ENCODE measurements at regions not wholly inside any gene's neighbourhood (a gene's known extent, or its start where the extent isn't known, plus 50 kb on each side); places are given as distances from the start of the nearest gene placed in this dataset.

DNA sequence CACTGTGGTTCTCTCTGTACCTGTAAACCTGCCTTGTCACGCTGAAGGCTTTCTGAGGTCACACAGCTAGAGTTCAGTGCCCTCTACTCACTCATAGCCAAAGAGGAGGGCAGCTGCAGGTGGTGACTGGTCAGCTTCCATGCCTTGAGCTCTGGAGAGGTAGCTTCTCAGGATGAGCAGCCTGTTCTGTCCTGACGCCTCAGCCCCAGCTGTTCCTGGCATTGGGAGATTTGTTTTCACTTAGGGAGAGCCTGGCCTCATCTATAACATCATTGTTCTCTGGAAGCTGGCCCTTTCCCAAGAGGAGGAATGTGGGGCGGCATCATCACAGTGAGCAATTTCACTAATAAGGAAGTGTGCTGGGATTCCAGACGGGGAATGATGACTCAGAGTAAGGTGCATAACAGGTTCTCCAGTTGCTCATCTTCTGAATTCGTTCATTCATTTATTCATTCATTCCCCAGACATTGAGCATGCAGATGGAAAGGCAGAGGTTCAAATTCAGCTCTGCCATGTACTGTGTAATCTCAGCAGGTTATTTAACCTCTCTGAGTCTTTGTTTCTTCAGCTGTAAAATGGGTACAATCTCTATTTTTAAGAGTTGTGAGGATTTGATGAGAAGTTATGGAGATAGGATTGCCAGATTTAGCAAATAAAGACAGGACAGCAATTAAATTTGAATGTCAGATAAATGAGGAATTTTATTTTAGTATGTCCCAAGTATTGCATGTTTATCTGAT is 255.8 kb upstream of the CRY1 start (continued):
- TF ChIP-seq, protein P1, sequence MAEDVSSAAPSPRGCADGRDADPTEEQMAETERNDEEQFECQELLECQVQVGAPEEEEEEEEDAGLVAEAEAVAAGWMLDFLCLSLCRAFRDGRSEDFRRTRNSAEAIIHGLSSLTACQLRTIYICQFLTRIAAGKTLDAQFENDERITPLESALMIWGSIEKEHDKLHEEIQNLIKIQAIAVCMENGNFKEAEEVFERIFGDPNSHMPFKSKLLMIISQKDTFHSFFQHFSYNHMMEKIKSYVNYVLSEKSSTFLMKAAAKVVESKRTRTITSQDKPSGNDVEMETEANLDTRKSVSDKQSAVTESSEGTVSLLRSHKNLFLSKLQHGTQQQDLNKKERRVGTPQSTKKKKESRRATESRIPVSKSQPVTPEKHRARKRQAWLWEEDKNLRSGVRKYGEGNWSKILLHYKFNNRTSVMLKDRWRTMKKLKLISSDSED (CRISPR knock-in tag; IDR thresholded peaks at IDR 0.05): no peak
- peak; percentile 76; the same call in 1 of the 2 replicates for TF ChIP-seq TBX2 (CRISPR knock-in tag; IDR thresholded peaks at IDR 0.05; ENCODE audit: borderline replicate concordance)
- no peak for TF ChIP-seq YEATS4 (CRISPR knock-in tag; IDR thresholded peaks at IDR 0.05; ENCODE audit: borderline replicate concordance)
- no peak for TF ChIP-seq ZNF326 (CRISPR knock-in tag; IDR thresholded peaks at IDR 0.05; ENCODE audit: borderline replicate concordance)
- TF ChIP-seq, protein P2, sequence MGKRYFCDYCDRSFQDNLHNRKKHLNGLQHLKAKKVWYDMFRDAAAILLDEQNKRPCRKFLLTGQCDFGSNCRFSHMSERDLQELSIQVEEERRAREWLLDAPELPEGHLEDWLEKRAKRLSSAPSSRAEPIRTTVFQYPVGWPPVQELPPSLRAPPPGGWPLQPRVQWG (CRISPR knock-in tag; IDR thresholded peaks at IDR 0.05; ENCODE audit: borderline replicate concordance, low read depth): no peak
- TF ChIP-seq SPEN (CRISPR knock-in tag; IDR thresholded peaks at IDR 0.05; ENCODE audit: low read depth): no peak
- TF ChIP-seq, protein P3, sequence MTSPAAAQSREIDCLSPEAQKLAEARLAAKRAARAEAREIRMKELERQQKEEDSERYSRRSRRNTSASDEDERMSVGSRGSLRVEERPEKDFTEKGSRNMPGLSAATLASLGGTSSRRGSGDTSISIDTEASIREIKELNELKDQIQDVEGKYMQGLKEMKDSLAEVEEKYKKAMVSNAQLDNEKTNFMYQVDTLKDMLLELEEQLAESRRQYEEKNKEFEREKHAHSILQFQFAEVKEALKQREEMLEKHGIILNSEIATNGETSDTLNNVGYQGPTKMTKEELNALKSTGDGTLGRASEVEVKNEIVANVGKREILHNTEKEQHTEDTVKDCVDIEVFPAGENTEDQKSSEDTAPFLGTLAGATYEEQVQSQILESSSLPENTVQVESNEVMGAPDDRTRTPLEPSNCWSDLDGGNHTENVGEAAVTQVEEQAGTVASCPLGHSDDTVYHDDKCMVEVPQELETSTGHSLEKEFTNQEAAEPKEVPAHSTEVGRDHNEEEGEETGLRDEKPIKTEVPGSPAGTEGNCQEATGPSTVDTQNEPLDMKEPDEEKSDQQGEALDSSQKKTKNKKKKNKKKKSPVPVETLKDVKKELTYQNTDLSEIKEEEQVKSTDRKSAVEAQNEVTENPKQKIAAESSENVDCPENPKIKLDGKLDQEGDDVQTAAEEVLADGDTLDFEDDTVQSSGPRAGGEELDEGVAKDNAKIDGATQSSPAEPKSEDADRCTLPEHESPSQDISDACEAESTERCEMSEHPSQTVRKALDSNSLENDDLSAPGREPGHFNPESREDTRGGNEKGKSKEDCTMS (CRISPR knock-in tag; conservative IDR thresholded peaks at IDR 0.05): no peak
- peak; percentile 76 for TF ChIP-seq HDAC2 (CRISPR knock-in tag; IDR thresholded peaks at IDR 0.05)
- no peak for TF ChIP-seq ZBTB38 (CRISPR knock-in tag; IDR thresholded peaks at IDR 0.05)
- peak; percentile 49; the same call in 1 of the 2 replicates for TF ChIP-seq SOX13 (IDR thresholded peaks at IDR 0.05)
- TF ChIP-seq SOX13 (CRISPR knock-in tag; conservative IDR thresholded peaks at IDR 0.05 in 1 of 2, IDR thresholded peaks at IDR 0.05 in 1 of 2): peak in 1 of 2 experiments; percentile 87; a peak in 2 of 4 replicates
- no peak for TF ChIP-seq MTF2 (CRISPR knock-in tag; IDR thresholded peaks at IDR 0.05; ENCODE audit: borderline replicate concordance)
- TF ChIP-seq TOE1 (CRISPR knock-in tag; IDR thresholded peaks at IDR 0.05): no peak
- TF ChIP-seq CEBPG (CRISPR knock-in tag; IDR thresholded peaks at IDR 0.05): peak; percentile 35; the same call in 1 of the 2 replicates
- TF ChIP-seq, protein P4, sequence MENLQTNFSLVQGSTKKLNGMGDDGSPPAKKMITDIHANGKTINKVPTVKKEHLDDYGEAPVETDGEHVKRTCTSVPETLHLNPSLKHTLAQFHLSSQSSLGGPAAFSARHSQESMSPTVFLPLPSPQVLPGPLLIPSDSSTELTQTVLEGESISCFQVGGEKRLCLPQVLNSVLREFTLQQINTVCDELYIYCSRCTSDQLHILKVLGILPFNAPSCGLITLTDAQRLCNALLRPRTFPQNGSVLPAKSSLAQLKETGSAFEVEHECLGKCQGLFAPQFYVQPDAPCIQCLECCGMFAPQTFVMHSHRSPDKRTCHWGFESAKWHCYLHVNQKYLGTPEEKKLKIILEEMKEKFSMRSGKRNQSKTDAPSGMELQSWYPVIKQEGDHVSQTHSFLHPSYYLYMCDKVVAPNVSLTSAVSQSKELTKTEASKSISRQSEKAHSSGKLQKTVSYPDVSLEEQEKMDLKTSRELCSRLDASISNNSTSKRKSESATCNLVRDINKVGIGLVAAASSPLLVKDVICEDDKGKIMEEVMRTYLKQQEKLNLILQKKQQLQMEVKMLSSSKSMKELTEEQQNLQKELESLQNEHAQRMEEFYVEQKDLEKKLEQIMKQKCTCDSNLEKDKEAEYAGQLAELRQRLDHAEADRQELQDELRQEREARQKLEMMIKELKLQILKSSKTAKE (CRISPR knock-in tag; IDR thresholded peaks at IDR 0.05; ENCODE audit: borderline replicate concordance): peak; percentile 43; the same call in 1 of the 2 replicates
- TF ChIP-seq ZNF235 (CRISPR knock-in tag; IDR thresholded peaks at IDR 0.05; ENCODE audit: borderline replicate concordance): no peak
- peak; percentile 36; the same call in 1 of the 2 replicates for TF ChIP-seq PHF21A (CRISPR knock-in tag; IDR thresholded peaks at IDR 0.05)
- TF ChIP-seq, protein P5, sequence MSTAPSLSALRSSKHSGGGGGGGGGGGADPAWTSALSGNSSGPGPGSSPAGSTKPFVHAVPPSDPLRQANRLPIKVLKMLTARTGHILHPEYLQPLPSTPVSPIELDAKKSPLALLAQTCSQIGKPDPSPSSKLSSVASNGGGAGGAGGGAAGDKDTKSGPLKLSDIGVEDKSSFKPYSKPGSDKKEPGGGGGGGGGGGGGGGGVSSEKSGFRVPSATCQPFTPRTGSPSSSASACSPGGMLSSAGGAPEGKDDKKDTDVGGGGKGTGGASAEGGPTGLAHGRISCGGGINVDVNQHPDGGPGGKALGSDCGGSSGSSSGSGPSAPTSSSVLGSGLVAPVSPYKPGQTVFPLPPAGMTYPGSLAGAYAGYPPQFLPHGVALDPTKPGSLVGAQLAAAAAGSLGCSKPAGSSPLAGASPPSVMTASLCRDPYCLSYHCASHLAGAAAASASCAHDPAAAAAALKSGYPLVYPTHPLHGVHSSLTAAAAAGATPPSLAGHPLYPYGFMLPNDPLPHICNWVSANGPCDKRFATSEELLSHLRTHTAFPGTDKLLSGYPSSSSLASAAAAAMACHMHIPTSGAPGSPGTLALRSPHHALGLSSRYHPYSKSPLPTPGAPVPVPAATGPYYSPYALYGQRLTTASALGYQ (CRISPR knock-in tag; IDR thresholded peaks at IDR 0.05): peak; percentile 33; the same call in 1 of the 2 replicates
- TF ChIP-seq ZNF24 (IDR thresholded peaks at IDR 0.05): peak; percentile 94
- TF ChIP-seq NKX3-1 (CRISPR knock-in tag; IDR thresholded peaks at IDR 0.05): peak; percentile 17; the same call in 1 of the 2 replicates
- no peak for TF ChIP-seq XBP1 (CRISPR knock-in tag; IDR thresholded peaks at IDR 0.05)
